Transverse colon (tissue), 4 donors: ENCODE measurements at regions not wholly inside any gene's neighbourhood (a gene's known extent, or its start where the extent isn't known, plus 50 kb on each side); places are given as distances from the start of the nearest gene placed in this dataset.

Experiments used
- CTCF ChIP-seq, 5 experiments: fragments of 200-600 bp in 3 of 5; fragments of 450-650 bp in 2 of 5; sonication (generic) in 3 of 5; IDR thresholded peaks; 1 replicate in 2 of 5; 2 replicates in 3 of 5; pipeline ENCODE4 v1.5.1; 2016 to 2017; ENCODE audit warnings: antibody characterized with exemption in 5 of 5, inconsistent platforms in 3 of 5, mild to moderate bottlenecking in 2 of 5, moderate library complexity in 1 of 5
- EP300 ChIP-seq: sonication (generic); formaldehyde crosslinking; IDR thresholded peaks from one replicate; pipeline ENCODE4 v1.6.1; 2017; ENCODE audit warnings: antibody characterized with exemption, low read depth
- POLR2A ChIP-seq: fragments of 450-650 bp; IDR thresholded peaks from one replicate; pipeline ENCODE4 v1.6.1; 2016; ENCODE audit warnings: antibody characterized with exemption, mild to moderate bottlenecking, moderate library complexity
- POLR2AphosphoS5 ChIP-seq, 3 donors: sonication (generic); formaldehyde crosslinking; IDR thresholded peaks; one replicate each; pipeline ENCODE4 v1.6.1; 2016; ENCODE audit warnings: antibody characterized with exemption in 3 of 3

- no peak for TF ChIP-seq CTCF (IDR thresholded peaks at IDR 0.05)
- TF ChIP-seq EP300: no peak
- no peak for TF ChIP-seq POLR2A
- no peak for TF ChIP-seq POLR2AphosphoS5 (IDR thresholded peaks at IDR 0.05)
These were observed 396.2 kb downstream of the RFPL4B start for GRCh38 chr6:112743323-112743722.
